ENCODE measurements at regions not wholly inside any gene's neighbourhood (a gene's known extent, or its start where the extent isn't known, plus 50 kb on each side); places are given as distances from the start of the nearest gene placed in this dataset.

DNA sequence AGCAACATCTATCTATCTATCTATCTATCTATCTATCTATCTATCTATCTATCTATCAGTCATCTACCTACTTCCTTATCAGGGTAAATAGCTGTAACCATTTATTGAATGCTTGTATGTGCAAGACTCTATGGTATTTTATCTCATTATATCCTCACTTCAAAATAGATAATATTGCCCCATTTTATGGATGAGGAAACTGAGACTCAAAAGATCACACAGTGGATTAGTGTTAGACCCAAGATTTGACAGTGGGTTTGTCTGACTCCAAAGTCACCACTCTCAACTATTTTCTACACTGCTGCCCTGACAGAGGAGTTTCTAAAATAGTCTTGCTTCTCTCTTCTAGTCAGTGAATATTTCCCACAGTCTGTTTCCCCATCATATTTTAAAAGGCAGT lies 94.3 kb upstream of the NR3C1 start:
- no peak for DNase-seq (ENCODE audit: low read depth)

DNA sequence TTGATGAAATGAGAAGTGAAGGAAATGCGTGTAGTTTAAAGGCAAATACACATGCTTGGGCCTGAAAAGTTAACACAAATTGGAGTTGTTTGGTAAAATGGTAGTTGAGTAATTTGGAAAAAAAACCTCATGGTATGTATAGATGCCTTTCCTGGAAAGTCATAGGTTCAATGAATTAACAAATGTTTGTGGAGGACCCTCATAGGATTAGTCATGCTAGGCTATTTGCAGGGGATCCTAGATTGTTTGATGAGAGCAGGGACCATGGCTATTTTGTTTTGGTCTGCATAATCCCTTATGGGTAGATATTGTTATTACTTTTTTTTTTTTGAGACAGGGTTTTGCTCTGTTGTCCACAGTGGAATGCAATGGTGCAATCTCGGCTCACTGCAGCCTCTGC lies 93.5 kb upstream of the NR3C1 start:
- DNase-seq (ENCODE audit: low read depth): no peak

DNA sequence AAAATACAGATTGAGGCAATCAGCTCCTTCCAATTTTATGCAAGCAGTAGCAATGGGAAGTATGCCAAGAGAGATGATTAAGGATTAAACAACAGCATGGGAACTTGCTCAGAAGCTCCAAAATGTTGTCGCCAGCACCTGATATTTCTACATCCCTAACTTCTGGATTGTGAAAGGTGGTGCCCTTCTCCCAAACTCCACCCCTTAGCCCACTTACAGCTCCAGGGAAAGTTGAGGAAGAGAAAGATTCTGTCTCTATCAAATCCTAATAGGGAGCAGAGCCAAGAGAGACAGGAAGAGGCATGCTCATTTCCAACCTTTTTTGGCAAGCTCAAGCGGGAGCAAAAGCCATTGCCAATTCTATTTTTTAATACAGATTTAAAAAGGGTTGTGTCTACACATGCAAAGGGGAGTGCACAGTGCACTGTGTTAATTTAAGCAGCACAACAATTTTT lies 92.4 kb upstream of the NR3C1 start:
- peak; percentile 56 for DNase-seq (ENCODE audit: low read depth)

DNA sequence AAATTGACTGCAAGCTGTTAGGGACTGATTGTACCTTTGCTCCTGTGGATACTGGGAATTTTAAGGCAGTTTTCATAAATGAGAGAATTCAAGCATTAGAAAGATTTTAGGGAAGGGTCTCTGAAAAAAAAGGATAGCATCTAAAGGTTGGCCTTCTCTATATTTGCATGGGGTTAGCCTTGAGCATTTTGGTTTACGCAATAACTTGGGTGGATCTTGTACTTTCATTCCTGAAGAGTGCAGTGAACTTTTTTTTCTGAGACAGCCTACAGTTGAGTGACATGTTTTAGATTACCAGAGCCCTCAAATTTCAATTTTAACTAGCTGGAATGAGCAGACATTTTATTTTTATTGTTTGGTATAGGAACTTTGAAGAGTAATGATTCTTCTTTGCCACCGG lies 91.6 kb upstream of the NR3C1 start:
- DNase-seq (ENCODE audit: low read depth): no peak

DNA sequence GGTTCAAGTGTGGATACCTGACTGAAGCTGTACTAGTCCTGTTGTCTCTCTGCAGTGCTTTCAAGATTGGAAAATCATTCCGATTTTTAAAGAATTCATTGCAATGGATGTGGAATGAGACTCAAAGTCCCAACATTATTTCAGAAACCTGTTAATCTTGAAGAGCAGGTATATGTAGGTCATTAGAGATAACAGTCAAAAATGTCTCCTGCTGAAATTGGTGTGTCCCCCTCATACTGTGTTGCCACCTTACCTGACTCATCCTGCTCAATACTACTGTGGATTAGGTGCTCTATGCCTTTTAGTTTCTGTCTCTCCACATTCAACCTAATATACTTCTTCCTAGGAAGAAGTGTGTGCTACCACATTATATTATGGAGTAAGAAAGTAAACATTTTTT lies 91.1 kb upstream of the NR3C1 start:
- DNase-seq (ENCODE audit: low read depth): no peak

DNA sequence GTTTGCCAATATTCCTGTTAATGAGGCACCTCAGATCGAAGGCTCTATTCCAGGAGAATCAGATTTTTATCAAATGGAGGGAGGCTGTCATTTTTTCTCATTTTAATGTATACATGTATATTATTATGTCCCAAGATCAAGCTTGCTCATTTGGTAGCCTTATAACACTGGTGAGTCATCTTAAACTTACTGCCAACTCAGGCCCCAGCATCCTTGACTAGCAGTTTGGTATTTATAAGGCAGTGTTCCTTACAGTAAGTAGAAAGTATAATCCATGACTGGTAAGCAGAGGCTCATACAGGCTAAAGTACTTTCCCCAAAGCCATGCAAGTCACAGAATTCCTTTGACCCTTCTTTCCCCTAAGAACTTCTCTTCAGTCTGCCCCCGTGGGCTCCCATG lies 90.7 kb upstream of the NR3C1 start:
- peak; percentile 56 for DNase-seq (ENCODE audit: low read depth)

DNA sequence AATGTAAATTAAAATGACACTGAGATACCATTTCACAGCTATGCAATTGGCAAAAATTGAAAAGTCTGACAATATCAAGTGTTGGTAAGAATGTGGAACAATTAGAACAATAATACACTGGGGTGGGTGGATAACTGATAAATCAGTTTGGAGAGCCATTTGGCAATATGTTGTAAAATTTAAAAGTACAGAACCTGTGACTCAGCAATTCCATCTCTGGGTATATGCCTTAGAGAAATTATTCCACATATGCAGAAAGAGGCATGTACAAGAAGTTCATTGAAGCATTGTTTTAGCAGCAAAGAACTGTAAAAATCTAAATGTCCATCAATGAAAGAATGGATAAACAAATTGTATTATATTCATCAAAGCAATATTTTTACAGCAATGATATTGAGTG lies 89.3 kb upstream of the NR3C1 start:
- DNase-seq (ENCODE audit: low read depth): no peak

DNA sequence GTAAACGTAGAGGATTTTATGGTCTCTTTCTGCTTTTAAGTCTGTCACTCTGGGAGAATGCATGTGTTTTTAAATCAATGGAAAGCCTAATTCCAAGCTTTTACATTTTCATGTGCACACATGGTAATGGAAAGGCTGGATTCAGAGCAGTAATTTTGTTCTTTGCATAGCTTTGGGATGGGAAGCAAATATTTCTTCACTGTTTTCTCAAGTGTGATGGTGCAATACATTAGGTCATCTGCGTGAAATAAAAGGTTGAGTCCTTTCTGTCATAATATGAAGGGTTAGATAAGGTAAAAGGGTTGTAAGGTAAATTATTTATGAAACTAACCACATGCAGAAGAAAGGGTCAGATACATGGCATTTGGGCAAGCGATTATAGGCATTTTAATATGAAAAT lies 88.2 kb upstream of the NR3C1 start:
- no peak for DNase-seq (ENCODE audit: low read depth)

DNA sequence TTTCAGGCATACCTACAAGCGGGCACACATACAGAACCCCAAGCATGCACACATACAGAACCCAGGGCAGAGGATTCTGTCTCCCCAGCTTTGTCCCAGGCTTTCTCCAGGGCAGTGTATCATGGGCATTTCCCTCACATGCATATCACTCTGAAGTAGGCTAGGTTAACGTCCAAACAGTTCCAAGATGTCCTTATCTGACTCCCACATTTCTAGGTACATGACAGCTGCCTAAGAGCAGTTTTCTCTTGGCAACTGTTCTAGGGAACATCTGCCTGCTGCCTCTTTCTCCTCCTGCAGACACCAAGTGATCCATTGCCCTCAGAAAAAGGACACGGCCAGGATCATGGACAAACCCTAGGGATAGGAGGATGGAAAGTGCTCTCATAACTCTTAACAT lies 84.9 kb upstream of the NR3C1 start:
- no peak for DNase-seq (ENCODE audit: low read depth)

DNA sequence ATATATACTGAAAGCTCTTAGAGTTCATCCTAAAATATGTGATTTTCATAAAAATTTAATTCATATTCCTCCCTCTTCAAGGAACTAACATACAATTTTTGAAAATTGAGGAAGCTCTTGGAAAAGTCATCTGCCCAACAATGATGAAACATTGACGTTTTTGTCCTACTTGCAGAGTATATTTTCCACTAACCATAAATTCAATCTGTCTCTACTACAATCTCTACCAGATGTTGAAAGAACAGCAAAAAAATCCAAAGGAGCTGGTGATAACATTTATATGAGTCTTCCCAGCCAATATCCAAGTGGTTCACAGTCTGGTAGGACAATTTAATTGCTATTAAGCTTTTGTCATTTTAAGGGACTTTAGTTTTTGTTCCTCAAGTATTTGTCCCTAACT lies 81.1 kb upstream of the NR3C1 start:
- DNase-seq (ENCODE audit: low read depth): no peak

DNA sequence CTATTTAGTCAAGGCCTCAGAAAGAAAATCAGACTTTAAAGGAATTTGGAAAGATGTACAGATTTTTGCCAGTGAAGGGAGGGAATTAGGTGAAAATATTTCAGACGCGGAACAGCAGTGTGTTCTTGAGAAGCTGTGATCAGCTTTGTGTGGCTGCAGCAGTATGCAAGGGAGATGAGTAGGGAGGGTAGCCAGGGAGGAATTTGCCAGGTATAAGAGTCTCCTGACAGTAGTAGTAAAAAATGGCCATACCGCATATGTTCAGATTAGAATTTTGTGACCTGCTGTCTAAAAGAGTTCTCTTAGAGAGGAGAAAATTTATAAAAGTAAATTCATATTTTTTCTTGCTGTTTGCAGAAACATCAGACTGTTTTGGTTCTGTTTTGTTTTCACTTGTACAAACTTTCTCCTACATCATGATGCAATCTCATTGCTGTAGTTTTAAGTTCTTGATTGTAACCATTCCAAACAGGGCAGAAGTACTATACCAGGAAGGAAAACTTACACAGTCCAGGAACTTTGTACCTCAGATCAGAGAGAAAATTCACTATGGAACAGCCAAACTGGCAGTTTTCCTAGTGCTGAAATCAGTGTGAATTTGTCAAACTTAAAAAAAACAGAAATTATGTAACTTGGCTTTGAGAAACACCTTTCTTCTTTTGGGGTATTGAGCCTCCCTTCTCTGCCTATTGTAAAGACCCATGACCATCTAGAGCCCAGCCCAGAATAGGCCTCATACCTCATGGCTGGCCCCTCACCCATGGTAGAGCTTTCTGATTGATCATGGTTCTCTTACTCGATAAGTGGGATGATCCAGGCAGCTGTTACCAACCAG lies 78.4 kb upstream of the NR3C1 start:
- no peak for DNase-seq (ENCODE audit: low read depth)

DNA sequence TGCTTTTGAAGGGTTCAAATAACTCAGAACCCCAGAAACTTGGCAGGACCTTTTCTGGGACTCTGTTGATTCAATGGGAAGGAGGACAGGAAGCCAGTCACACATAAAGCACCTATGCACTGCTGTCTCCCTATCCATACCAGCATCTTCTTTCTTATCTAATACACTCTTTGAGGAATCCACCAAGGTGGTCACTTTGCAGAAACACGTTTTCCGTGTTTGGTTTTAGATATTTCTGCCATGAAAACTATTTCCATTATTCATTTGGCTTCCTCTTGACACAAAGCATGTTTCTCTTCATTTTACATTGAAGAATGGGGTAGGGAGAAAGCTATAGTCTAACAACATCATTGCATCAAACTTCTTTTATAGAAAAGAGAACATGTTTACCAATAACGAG lies 76.5 kb upstream of the NR3C1 start:
- DNase-seq (ENCODE audit: low read depth): no peak

DNA sequence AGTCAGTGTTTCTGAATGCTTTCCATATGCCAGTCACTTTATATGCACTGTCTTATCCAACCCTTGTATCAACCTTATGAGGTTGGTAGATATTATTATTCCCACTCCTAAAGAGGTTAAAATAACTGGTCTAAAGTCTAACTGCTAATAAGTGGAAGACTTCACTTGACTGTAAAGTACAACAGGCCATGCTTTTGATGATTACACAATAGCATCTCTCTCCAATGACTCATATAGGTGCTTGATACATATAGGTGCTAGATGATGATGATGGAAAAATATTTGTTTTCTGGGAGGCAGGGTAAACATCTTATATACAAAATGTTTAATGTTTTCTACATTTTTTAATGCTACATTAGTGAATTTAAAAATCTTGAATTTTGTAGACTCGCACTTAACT lies 75.9 kb upstream of the NR3C1 start:
- DNase-seq (ENCODE audit: low read depth): no peak

DNA sequence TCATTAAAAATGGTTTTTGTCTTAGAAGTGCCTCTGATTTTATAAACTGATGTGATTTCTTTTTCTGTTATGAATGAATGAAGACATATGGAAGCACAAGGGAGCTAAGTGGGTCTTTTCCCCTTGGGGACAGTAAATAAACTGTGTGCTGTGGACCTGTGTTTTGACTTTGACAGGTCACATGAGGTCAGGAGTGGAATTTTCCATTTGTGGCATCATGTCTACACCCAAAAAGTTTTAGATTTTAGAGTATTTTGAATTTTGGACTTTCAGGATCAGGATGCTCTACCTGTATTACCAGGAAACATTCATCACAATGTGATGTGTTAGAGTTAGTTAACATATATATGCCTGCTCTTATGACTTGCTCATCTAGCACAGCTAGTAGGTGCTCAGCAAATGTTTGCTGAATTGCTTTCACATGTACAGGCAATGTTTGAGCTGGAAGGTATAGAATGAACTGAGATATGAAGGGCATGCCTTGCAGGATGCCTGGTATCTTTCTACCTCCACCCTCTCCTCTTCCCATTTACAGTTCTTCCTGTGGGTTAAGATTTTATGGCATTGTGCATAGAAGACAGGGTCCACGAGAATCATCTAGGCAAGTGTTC lies 73.2 kb upstream of the NR3C1 start:
- no peak for DNase-seq (ENCODE audit: low read depth)

DNA sequence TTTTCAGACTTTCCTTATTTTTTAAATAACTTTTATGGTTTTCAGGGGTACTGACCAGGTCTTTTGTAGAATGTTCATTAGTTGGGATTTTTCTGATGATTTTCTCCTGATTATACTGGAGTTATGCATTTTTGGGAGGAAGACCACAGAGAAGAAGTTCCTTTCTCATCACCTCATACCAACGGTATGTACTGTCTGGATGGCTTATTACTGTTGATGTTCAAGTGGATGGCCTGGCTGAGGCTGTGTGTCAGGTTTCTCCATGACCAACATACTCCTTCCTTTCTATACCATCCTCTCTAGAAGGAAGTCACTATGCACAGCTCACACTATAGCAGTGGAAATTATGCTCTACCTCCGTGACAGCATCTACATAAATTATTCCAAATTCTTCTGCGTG lies 71.1 kb upstream of the NR3C1 start:
- no peak for DNase-seq (ENCODE audit: low read depth)

DNA sequence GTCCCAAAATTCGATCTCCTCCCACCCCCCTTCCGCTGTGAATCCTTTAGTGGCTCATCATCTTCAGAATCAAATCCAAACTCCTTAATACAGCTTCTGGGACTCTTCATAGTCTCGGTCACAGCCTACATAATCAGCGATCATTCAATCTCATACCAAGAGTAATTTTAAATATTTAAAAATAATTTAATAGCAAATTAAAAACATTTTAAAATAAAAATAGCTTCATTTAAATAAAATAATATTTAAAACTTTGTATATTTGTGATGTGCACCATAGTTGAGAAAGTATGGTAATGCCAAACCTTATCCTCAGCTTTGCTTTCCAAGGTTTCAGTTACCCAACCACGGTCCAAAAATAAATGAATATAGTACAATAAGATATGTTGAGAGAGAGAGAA lies 70.0 kb upstream of the NR3C1 start:
- no peak for DNase-seq (ENCODE audit: low read depth)

DNA sequence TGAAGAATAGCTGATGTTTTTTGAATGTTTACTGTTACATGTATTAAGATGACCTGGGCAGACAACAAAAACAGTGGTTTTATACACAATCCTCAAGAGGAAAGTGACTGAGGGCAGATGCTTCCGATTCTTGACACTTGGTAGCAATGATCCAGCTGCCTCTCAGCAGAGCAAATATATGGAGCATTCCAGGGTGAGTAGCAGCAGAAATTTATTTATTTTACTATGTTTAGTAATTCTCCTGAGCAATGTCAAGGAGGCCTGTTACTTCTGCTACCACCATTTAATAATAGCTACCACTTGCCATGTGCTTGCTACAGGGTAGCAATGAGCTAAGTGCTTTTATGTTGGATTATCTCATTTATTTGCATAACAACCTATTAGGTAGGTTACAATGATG lies 69.1 kb upstream of the NR3C1 start:
- no peak for DNase-seq (ENCODE audit: low read depth)

DNA sequence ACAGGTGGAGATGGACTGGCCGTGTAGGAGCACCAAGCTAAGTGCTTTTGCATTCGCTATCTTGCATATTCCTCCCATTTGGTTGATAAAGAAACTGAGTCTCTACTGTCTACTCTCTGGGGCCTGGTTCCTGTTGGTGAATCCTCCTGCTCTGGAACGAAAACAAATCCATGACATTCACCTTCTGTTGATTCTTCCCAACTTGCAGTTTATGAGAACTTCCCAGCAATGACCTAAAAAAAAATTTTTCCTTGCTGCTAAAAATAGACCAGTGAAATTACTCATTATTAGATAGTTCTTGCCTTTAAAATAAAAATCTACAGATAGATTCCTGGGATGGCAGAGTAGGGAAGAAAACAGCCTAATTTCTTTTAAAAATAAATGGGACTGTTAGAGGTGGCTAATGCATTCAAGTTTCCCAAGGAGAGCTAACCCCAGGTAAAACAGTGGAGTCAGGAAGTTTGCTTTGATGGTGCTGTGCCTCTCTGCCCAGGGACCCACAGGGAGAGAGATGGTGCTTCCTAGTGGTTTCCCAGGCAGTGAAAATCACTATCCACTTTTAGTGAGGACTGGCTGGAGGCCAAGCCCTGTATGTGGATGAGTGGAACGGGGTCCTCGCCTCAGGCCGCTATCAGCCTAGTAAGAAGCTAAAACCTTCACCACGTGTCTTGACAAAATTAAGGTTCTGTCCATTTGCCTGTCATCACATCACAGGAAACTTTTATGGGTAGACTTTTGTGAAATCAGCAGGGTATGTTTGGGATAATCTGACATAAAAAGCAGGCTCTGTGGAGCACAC lies 68.4 kb upstream of the NR3C1 start:
- no peak for DNase-seq (ENCODE audit: low read depth)

DNA sequence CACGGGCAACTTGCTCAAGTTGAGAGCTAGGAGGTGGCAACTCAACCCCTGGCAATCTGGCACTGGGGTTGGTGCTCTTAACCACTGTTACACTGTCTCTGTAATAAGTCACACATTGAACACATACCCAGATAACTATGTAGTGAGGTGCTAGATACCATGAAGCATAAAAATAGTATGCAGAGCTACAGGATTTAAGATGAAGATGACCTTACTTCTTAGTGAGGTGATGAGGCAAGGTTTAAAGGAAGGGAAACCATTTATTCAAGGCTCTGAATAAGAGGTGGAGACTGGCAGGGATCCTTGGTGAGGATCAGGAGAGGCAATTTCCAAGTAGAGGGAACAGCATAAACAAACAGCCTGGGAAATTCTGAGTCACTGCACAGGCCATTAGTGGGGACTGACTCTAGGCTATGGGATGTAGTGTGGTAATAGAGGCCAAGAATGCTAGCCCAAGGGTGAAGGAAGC lies 67.6 kb upstream of the NR3C1 start:
- peak; percentile 40 for DNase-seq (ENCODE audit: low read depth)

DNA sequence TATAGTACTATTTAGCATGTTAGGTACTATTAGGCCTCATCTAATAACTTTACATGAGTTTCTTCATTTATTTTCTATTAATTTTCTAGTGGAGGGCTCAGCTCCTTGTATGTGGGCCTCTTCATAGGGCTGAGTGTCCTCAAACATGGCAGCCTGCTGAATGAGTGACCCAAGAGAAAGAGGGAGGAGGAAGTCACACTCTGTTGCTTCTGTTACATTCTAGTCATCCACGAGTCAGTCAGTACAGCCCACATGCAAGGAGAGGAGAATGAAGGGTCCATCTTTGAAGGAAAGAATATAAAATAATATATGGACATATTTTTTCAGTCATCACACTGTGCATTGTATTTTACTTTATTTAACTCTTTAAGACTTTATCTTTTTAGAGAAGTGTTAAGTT lies 66.6 kb upstream of the NR3C1 start:
- DNase-seq (ENCODE audit: low read depth): no peak

DNA sequence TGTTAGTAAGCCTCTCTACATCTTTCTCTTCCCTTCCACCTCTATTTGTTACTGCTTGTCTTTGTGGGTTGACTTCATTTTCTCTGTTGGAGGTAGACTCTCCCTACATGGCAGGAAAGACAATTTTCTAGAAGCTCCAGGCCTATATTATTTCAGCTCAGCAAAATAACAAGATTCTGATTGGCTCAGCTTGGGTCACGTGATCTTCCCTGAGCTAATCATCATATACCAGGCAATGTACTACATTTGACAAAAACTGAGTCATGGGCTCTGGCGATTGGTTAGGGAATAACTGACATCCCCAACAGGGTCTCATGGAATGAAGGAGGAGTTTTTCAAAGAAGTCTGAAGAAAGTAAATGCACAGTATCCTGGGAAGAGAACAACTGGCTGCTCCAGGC lies 65.6 kb upstream of the NR3C1 start:
- DNase-seq (ENCODE audit: low read depth): no peak

DNA sequence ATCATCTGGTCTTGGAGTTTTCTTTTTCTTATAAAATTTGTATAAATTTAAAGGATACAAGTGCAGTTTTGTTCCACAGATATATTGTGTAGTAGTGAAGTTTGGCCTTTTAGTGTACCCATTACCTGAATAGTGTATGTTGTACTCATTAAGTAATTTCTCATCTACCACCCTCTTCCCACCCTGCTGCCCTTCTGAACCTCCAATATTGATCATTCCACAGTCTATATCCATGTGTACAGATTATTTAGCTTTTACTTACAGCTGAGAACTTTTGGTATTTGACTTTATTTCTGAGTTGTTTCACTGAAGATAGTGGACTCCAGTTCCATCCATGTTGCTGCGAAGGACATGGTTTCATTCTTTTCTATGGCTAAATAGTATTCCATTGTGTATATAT lies 63.1 kb upstream of the NR3C1 start:
- no peak for DNase-seq (ENCODE audit: low read depth)
